Stimulated activated naive CD8-positive, alpha-beta T cell treated with anti-CD3 and anti-CD28 coated beads, Interleukin-15, Interleukin-2, amounts not matched to agents 100 ng/mL and 50 ng/mL, for 24 hours (primary cell): ENCODE measurements at regions not wholly inside any gene's neighbourhood (a gene's known extent, or its start where the extent isn't known, plus 50 kb on each side); places are given as distances from the start of the nearest gene placed in this dataset.

Source experiments
- H3K27ac Mint-ChIP-seq: one replicate; pipeline ENCODE4 v1.8.0; 2021; ENCODE audit warnings: mild to moderate bottlenecking, mixed read lengths
- H3K27me3 Mint-ChIP-seq: one replicate; pipeline ENCODE4 v1.8.0; 2021; ENCODE audit warnings: mixed read lengths
- H3K36me3 Mint-ChIP-seq: one replicate; pipeline ENCODE4 v1.8.0; 2021; ENCODE audit warnings: low read depth, mixed read lengths
- H3K4me1 Mint-ChIP-seq: one replicate; pipeline ENCODE4 v1.8.0; 2021; ENCODE audit warnings: low read depth, mixed read lengths
- H3K4me3 Mint-ChIP-seq: one replicate; pipeline ENCODE4 v1.8.0; 2021; ENCODE audit warnings: mild to moderate bottlenecking, mixed read lengths
- H3K9me3 Mint-ChIP-seq: one replicate; pipeline ENCODE4 v1.8.0; 2021; ENCODE audit warnings: mixed read lengths

- Mint-ChIP-seq H3K27ac (no peak overlapping the region), H3K9me3 (no peaks in the 10 kb centered on the region), H3K4me1 (peaks cover 4% of the 10 kb centered on the region), H3K4me3 (no peak overlapping the region), H3K36me3 (no peaks in the 10 kb centered on the region), H3K27me3 (peaks cover 13% of the 10 kb centered on the region)
Measured at GRCh38 chr4:1519787-1520661, 113.8 kb upstream of the NKX1-1 start.

- Mint-ChIP-seq H3K9me3 (no peaks in the 10 kb centered on the region), H3K27ac (no peak overlapping the region), H3K27me3 (peaks cover 12% of the 10 kb centered on the region), H3K36me3 (no peaks in the 10 kb centered on the region), H3K4me3 (no peak overlapping the region), H3K4me1 (peaks cover 4% of the 10 kb centered on the region)
Measured at GRCh38 chr4:1518997-1519700, 112.9 kb upstream of the NKX1-1 start.

- Mint-ChIP-seq H3K27ac (no peak overlapping the region), H3K36me3 (no peaks in the 10 kb centered on the region), H3K4me3 (no peak overlapping the region), H3K9me3 (no peaks in the 10 kb centered on the region), H3K4me1 (peaks cover 4% of the 10 kb centered on the region), H3K27me3 (peaks cover 12% of the 10 kb centered on the region)
Measured at GRCh38 chr4:1517592-1518411, 111.6 kb upstream of the NKX1-1 start.

DNA sequence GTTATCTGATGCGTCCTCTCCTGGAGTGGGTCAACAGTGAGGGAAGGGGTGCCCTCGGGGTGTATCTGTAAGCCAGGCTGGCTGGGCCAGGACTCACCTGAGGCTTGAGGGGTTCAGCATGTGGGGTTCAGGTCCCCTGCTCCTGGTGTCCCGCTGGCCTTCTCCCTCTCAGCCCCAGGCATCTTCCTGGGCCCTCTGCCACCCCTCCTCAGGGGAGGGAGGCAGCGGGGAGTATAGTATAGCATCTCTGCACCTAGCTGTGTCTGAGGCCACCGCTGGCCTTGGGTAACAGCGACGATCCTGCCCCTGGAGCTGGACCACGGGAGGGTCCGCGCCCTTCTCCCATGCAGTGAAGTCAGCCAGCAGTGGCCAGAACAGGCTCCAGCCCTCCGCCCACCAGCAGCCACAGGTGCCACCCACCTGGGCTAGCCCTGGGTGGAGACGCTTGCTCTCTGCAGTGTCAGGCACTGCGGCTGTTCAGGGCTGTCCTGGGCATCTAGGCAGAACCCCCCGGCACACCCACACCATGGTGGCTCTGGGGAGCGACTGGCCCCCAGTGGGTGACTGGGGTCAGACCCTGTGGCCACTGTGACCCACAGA lies 110.7 kb upstream of the NKX1-1 start:
- peaks cover 12% of the 10 kb centered on the region for H3K27me3 Mint-ChIP-seq
- H3K4me3 Mint-ChIP-seq = no peak overlapping the region
- no peak overlapping the region for H3K27ac Mint-ChIP-seq
- H3K36me3 Mint-ChIP-seq = no peaks in the 10 kb centered on the region
- H3K4me1 Mint-ChIP-seq = peaks cover 4% of the 10 kb centered on the region
- H3K9me3 Mint-ChIP-seq = no peaks in the 10 kb centered on the region

GRCh38 chr4:1516261-1516660 lies 110.0 kb upstream of the NKX1-1 start:
- Mint-ChIP-seq H3K4me3 (no peak overlapping the region), H3K27me3 (peaks cover 12% of the 10 kb centered on the region), H3K36me3 (no peaks in the 10 kb centered on the region), H3K4me1 (peaks cover 1% of the 10 kb centered on the region), H3K27ac (no peak overlapping the region), H3K9me3 (no peaks in the 10 kb centered on the region)

DNA sequence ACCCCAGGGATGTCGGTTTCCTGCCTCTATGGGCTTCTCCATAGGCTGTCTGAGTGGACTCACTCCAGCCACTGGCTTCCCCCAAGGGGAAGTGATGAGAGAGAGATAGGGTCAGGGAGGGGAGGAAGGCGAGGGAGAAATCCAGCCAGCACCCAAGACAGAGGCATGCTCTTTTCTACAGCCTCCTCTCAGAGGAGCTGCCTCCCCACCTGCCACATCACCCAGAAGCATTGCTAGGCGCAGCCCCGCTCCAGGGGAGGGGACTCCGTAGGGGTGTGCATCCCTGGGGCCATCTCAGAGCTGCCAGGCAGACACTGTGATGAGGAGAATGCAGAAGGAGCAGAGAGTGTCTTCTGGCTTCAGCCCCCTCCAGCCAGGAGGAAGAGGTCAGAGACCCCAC lies 109.5 kb upstream of the NKX1-1 start:
- H3K36me3 Mint-ChIP-seq = no peaks in the 10 kb centered on the region
- peaks cover 11% of the 10 kb centered on the region for H3K27me3 Mint-ChIP-seq
- no peak overlapping the region for H3K27ac Mint-ChIP-seq
- H3K9me3 Mint-ChIP-seq = no peaks in the 10 kb centered on the region
- no peak overlapping the region for H3K4me3 Mint-ChIP-seq
- no peaks in the 10 kb centered on the region for H3K4me1 Mint-ChIP-seq

DNA sequence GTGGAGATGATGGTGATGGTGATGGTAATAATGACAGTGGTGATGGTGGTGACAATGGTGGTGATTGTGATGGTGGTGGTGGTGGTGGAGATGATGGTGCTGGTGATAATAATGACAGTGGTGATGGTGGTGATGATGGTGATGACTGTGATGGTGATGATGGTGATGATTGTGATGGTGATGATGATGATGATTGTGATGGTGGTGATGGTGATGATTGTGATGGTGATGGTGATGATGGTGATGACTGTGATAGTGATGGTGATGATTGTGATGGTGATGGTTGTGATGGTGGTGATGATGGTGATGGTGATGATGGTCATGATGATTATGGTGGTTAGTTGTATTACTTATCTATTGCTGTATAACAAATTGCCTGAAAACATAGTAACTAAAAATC lies 108.9 kb upstream of the NKX1-1 start:
- Mint-ChIP-seq H3K36me3 (no peaks in the 10 kb centered on the region), H3K4me3 (no peak overlapping the region), H3K9me3 (no peaks in the 10 kb centered on the region), H3K27me3 (peaks cover 11% of the 10 kb centered on the region), H3K4me1 (no peaks in the 10 kb centered on the region), H3K27ac (no peak overlapping the region)

DNA sequence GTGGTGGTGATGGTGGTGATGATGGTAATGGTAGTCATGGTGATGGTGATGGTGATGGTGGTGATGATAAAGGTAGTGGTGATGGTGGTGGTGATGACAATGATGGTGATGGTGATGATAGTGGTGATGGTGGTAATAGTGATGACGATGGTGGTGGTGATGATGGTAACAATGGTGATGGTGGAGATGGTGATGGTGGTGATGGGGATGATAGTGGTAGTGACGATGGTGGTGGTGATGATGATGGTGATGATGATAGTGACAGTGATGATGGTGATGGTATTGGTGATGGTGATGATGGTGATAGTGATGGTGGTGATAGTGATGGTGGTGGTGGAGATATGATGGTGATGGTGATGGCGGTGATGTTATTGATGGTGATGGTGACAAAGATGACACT lies 108.4 kb upstream of the NKX1-1 start:
- Mint-ChIP-seq H3K36me3 (no peaks in the 10 kb centered on the region), H3K9me3 (no peaks in the 10 kb centered on the region), H3K27me3 (peaks cover 9% of the 10 kb centered on the region), H3K4me1 (no peaks in the 10 kb centered on the region), H3K27ac (no peak overlapping the region), H3K4me3 (no peak overlapping the region)

DNA sequence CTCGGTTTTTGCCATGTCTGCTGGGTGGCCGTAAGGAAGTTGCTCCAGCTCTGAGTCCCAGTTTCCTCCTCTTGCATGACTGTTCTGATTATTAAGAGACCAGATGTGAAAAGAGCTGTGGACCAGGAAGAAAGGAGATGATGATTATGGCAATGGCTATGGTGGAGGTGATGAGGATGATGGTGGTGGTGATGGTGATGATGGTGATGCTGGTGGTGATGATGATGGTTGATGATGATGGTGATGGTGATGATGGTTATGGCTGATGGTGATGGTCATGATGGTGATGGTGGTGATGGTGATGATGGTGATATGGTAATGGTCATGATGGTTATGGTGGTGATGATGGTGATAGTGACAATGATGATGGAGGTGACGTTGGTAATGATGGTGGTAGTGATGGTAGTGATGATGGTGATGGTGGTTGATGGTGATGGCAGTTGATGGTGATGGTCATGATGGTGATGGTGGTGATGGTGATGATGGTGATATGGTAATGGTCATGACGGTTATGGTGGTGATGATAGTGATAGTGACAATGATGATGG lies 107.8 kb upstream of the NKX1-1 start:
- Mint-ChIP-seq H3K9me3 (no peaks in the 10 kb centered on the region), H3K4me1 (no peaks in the 10 kb centered on the region), H3K27ac (no peak overlapping the region), H3K27me3 (peaks cover 7% of the 10 kb centered on the region), H3K36me3 (no peaks in the 10 kb centered on the region), H3K4me3 (no peak overlapping the region)

- Mint-ChIP-seq H3K4me3 (no peak overlapping the region), H3K27ac (no peak overlapping the region)
Measured at GRCh38 chr4:1512738-1513660, 106.8 kb upstream of the NKX1-1 start.

GRCh38 chr4:1512051-1512737 lies 106.0 kb upstream of the NKX1-1 start:
- no peaks in the 10 kb centered on the region for H3K4me1 Mint-ChIP-seq
- H3K27ac Mint-ChIP-seq = no peak overlapping the region
- H3K4me3 Mint-ChIP-seq = peak overlapping the region; percentile 25
- H3K27me3 Mint-ChIP-seq = peaks cover 7% of the 10 kb centered on the region
- no peaks in the 10 kb centered on the region for H3K9me3 Mint-ChIP-seq
- no peaks in the 10 kb centered on the region for H3K36me3 Mint-ChIP-seq

More at GRCh38 chr4:1512738-1513660, 106.8 kb upstream of the NKX1-1 start:
- no peaks in the 10 kb centered on the region for H3K4me1 Mint-ChIP-seq
- H3K9me3 Mint-ChIP-seq = no peaks in the 10 kb centered on the region
- no peaks in the 10 kb centered on the region for H3K36me3 Mint-ChIP-seq
- H3K27me3 Mint-ChIP-seq = peaks cover 7% of the 10 kb centered on the region

- Mint-ChIP-seq H3K36me3 (no peaks in the 10 kb centered on the region), H3K27ac (no peak overlapping the region), H3K9me3 (no peaks in the 10 kb centered on the region)
Measured at GRCh38 chr4:1511441-1512041, 105.3 kb upstream of the NKX1-1 start.

GRCh38 chr4:1510931-1511330 lies 104.7 kb upstream of the NKX1-1 start:
- H3K4me3 Mint-ChIP-seq = peak overlapping the region; percentile 41
- no peaks in the 10 kb centered on the region for H3K4me1 Mint-ChIP-seq
- no peaks in the 10 kb centered on the region for H3K9me3 Mint-ChIP-seq
- H3K27me3 Mint-ChIP-seq = peaks cover 3% of the 10 kb centered on the region
- no peaks in the 10 kb centered on the region for H3K36me3 Mint-ChIP-seq
- H3K27ac Mint-ChIP-seq = no peak overlapping the region

More at GRCh38 chr4:1511441-1512041, 105.3 kb upstream of the NKX1-1 start:
- Mint-ChIP-seq H3K4me1 (no peaks in the 10 kb centered on the region), H3K27me3 (peaks cover 5% of the 10 kb centered on the region), H3K4me3 (peak overlapping the region; percentile 41)
